Hematopoietic multipotent progenitor cell treated with erythropoietin and hydrocortisone succinate and interleukin-3 and kit ligand, for 15 days (in vitro differentiated cells): ENCODE measurements at regions not wholly inside any gene's neighbourhood (a gene's known extent, or its start where the extent isn't known, plus 50 kb on each side); places are given as distances from the start of the nearest gene placed in this dataset.
A peak's percentile ranks its signal among the peaks of the same experiment; 100 is the strongest.
"Not testable (repeated sequence)": the region's sequence is repeated elsewhere in the genome, so short reads cannot be mapped to it uniquely, and the experiment has no call there.

ENCODE experiments used
- DNase-seq: peaks from one replicate; pipeline ENCODE4 v3.0.0-alpha.2; 2015; ENCODE audit warnings: low spot score

- DNase-seq: not testable (repeated sequence)
Measured at GRCh38 chr1:207196135-207196534, 92.1 kb downstream of the C4BPA start.

GRCh38 chr1:207201534-207201933 lies 97.5 kb downstream of the C4BPA start:
- DNase-seq: not testable (repeated sequence)

GRCh38 chr1:207202480-207202879 lies 98.4 kb downstream of the C4BPA start:
- DNase-seq: no peak

- DNase-seq: no peak
Measured at GRCh38 chr1:207203541-207203940, 99.5 kb downstream of the C4BPA start.

GRCh38 chr1:207205614-207206061 lies 101.6 kb downstream of the C4BPA start:
- DNase-seq: no peak

DNA sequence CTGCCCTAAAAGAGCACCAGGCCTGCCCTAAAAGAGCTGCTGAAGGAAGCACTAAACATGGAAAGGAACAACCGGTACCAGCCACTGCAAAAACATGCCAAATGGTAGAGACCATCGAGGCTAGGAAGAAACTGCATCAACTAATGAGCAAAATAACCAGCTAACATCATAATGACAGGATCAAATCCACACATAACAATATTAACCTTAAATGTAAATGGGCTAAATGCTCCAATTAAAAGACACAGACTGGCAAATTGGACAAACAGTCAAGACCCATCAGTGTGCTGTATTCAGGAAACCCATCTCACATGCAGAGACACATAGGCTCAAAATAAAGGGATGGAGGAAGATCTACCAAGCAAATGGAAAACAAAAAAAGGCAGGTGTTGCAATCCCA lies 104.7 kb downstream of the C4BPA start:
- not testable (repeated sequence) for DNase-seq

- no peak for DNase-seq
Measured at GRCh38 chr1:207214453-207214852, 107.0 kb upstream of the CD55 start.

DNA sequence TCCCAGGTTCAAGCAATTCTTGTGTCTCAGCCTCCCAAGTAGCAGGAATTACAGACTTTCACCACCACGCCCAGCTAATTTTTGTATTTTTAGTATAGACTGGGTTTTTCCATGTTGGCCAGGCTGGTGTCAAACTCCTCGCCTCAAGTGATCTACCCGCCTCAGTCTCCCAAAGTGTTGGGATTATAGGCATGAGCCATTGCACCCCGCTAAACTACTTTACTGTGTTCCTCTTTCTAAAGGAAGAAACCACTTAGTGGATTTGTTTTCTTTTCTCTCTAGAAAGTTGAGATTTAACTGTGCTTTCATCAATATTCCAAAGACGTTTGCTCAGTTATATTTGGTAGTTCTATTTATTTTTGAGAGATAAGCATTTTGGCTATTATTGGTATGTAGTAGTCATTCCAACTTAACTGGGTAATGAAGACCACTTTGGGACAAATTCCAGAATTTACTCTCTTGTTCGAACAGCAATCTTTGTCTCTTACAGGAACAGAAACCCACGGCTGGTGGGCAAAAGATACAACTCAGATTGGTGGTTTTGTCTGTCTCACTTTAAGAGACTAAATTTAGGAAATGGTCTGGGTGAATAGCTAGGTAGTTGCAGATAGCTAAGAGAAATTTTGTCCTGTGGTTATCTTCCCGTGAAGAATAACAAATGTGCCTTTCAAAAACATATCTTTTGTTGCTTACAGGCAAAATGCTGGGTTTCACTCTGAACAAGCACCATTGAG lies 103.5 kb upstream of the CD55 start:
- DNase-seq: no peak

DNA sequence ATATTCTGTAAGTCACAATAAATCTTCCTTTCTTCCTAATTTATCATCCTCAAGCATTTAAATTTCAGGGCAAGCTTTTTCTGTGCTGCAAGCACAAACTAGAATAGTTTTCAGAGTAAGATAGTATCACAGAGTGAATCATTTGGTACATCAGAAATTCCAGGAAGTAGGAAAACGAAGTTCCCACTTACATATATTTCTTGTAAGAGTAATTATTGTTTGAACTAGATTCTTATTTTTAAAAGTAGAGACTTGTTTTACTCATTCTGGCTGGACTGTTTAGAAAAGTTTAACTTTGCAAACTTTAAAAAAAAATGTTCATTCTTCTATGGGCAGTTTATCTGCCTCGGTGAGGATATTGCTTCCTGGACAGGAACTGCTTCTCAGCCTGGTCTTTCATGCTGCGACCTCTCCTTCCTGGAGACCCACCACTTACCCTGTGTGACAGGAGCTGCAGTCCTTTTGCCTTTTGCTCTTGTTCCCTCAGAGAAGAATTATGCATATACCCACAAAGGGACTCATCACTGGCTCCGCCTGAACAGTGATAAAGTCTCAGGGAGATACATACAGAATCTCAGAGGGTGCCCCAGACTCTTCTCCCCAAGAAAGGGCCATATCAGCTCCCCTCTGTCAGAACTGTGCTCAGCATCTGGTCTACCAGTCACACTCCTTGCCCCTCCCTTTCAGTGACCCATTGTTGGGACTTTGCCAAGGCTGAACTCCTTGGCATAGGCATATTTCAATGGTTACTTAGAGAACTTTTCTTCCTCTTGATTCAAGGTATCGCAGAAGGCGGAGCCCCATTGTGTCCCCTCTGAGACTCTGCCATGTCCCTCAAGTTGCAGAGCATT lies 102.7 kb upstream of the CD55 start:
- DNase-seq: peak; percentile 36

GRCh38 chr1:207219979-207220889 lies 101.2 kb upstream of the CD55 start:
- DNase-seq: no peak

- DNase-seq: no peak
Measured at GRCh38 chr1:207221934-207222351, 99.5 kb upstream of the CD55 start.

GRCh38 chr1:207223162-207223561 lies 98.3 kb upstream of the CD55 start:
- DNase-seq: no peak

DNA sequence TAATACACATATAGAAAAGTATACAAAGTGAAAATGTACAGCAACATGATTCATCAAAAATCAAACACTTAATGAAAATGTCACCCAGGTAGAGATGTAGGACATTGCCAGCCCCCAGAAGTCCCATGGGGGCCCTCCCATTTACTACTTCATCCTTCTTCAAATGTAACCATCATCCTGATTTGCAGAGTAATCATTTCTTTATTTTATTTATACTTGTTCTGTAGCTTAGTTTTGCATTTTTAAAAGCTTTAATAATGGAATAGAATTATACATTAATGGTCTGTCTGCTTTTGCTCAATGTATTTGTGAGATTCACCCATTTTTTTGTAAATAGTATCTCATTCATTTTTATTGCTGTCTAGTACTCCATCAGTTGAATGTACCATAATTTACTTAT lies 96.8 kb upstream of the CD55 start:
- no peak for DNase-seq

DNA sequence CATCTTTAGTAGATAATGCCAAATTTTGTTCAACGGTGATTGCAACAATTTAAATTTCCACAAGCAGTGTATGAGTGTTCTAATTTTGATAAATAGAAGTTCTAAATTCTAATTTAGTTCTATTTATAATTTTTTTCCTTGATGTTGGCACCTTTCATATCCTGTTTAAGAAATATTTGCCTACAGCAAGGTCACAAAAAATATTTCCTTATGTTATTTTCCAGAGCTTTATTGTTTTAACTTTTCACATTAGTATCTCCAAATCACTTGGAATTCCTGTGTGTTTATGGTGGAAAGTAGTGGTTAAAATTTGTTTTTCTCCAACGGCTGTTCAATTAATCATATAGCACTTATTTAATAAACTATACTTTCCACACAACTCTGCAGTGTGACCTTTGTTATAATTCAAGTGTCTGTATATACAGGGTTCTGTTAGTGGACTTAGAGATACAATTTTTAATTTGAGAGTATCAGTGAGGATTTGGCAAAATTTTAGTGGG lies 94.3 kb upstream of the CD55 start:
- no peak for DNase-seq

DNA sequence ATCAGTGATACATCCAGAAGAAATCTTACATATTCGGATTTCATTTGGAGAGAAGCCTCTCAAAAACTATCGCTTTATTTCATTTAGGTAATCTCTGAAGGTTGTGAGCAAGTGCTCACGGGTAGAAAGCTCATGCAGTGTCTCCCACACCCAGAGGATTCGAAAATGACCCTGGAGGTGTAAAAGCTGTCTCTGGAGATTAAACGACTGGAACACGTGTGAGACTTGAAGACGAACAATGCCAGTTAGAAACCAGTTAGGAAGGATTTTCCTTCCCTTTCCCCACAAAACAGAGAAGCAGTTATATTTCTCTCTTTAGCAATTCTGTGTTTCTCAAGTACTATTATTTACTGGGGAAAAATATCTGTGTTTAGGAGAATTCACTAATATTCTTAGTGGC lies 92.5 kb upstream of the CD55 start:
- DNase-seq: no peak

GRCh38 chr1:207230441-207230840 lies 91.0 kb upstream of the CD55 start:
- DNase-seq: no peak

GRCh38 chr1:207234690-207235089 lies 86.8 kb upstream of the CD55 start:
- DNase-seq: no peak

DNA sequence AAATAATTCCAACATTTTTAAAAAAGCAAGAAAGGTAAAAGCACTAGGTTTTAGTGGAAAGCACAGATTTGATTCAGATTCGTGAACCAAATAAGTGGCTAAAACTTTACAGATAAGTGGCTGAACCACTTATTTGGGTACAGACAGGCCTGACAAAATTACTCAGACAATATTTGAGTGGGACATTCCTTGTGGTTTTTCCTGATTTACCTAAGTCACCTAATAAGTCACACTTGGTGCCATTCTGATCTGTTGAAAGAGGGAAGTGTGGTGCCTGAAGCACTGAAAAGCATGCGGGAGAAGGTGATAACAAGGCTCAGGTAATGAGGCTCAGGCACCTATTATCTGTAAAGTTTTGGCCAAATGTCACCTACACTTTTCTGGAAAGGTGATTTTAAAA lies 81.6 kb upstream of the CD55 start:
- DNase-seq: no peak

DNA sequence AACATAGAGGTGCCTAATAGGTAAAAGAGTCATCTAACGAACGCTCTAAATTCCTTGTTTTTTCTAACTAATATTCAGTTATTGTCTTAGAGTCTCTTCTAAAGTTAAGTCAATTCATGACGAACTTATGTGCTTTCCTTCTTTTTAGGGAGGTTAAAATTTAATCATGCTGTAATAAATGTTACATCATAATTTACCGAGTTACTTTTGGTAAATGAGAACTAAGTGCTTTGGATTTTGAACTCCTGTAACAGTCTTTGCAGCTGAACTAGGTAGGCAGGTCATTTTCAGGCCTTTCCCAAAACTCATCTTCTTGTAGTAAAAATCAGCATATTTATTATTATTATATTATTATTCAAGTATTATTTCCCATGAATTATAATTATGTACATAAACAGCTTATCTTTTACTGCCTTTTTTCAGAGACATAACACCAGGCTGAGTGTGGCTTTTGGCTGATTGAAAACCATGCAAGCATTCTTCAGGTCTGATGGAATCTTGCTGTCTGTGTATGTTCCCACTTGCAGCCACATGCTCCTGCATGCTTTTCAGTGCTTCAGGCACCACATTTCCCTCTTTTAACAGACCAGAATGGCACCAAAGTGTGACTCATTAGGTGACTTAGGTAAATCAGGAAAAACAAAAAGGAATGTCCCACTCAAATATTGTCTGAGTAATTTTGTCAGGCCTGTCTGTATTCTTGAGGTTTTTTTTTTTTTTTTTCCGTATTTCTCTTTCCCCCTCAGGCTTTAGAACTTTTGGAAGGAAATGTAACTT lies 81.0 kb upstream of the CD55 start:
- DNase-seq: no peak

DNA sequence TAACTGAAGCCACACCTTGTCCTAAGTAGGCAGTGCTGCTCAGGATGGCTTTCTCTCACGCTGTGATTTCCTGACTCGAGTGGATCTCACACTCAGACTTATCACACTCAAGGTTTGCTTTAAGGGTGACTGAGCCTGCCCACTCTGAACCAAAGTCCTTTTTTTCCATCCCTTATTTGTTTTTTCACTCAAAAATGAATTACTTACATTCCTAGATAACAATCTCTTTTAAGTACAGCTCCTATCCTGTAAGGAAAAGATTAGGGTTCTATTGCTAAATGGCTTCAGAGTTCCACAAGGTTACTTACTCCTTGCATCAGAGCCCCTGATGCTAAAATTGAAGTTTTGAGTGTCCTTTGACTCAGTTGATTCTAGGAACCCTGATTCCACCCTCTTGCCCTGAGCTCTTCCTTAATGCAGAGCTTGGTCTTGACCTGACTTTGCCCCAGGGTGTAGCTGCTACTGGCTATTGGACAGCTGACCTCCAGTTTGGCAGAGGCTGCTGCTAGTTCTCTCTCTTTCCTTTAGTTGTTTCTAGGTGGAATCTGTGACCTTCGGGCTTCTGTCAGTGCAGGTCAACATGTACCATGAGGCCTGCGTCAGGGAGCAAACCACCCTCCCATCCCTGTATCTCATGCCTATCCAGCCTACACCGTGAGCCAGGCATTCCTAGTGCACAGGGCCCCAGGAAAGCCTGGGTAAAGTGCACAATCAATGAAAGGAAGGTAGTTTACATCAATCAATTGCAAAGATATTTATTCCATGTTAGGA lies 80.1 kb upstream of the CD55 start:
- DNase-seq: no peak
